HG03064 (cell line): ENCODE measurements at regions not wholly inside any gene's neighbourhood (a gene's known extent, or its start where the extent isn't known, plus 50 kb on each side); places are given as distances from the start of the nearest gene placed in this dataset.

ENCODE experiments used
- ATAC-seq: cut with Tn5 transposase; IDR thresholded peaks from one replicate; pipeline ENCODE4 v1.9.1; 2021; ENCODE audit warnings: low read depth; ENCODE audit not compliant: unreplicated experiment

- no peak for ATAC-seq
These were observed 175.8 kb downstream of the IRS1 start for GRCh38 chr2:226623587-226624368.

- ATAC-seq = no peak
These were observed 177.1 kb downstream of the IRS1 start for GRCh38 chr2:226622484-226622883.

DNA sequence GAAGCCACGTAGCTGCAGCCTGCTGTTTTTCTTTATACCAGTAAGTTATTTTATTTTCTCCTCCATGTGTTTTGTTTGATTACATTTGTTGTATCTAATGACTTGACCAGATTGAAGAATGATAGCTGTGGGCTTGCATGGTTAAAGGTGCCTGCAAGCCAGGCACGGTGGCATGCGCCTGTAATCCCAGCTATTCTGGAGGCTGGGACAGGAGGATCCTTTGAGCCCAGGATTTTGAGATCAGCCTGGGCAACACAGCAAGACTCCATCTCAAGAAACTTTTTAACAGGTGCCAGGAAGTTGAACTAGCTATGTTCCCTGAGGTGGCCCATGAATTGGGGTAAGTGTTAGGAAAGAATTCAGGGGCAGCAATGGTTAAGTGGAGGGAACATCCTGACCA is 179.4 kb downstream of the IRS1 start:
- ATAC-seq = no peak

DNA sequence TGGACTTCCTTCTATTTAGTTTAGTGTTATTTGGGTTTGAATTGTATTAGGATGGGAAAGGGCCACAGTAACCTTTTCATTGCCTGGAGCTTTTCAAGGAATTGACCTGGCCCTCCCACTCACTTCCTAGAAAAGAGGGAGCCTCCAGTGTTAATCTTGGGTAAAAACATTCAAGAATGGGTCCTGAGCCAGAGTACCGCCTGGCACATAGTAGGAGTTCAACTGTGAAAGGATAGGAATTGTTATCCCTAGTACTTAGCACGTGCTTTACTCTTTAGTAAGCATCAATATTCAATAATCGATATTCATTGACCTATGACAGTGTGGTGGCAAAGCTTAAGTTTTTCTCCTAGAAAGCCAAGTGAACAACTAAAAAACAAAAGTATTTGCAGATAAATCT is 179.9 kb downstream of the IRS1 start:
- ATAC-seq = no peak

DNA sequence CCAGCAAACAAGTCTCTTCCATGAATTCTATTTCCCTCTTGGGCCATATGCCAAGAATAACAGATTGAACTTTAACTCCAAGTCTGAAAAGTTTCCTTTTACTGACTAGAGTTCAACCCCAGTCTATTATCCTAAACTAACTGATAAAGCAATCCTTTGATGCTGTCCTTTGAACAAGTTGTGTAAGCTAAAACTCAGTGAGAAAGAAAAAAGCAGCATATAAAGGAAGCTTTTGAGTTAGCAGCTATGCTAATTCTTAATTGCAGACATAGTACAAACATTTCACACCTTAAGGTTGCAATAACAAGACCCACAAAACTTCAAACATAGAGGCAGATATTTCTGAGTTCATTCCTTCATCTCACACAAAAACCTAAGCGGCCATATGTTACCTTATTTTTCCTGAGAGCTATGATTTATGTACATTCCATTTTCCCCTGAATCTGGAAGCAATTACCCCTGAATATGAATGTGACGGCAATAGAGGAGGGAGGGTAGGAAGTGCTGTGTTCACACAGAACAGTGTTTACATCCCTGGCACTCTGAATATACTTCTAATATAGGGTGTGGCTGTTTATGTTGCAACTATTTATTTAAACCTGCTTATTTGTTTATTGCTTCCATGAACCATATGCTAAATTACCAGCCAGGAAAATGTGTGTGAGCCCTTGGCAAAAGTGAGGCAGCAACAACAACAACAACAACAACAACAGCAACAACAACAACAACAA is 180.6 kb downstream of the IRS1 start:
- no peak for ATAC-seq

DNA sequence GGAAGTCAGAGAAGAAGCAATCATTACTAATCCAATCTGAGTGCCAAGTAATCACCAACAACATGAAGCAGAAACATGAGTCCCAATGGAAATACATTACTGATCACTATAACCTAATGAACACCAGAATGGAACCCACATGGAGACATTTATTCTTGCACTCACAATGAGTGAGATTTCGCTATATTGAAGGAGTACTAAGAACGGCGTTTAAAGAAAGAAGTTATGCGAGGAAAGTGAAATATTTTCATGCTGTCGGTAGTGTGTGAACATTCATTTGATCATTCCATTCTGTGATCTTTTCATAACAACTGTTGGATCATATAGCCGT is 181.1 kb downstream of the IRS1 start:
- no peak for ATAC-seq

DNA sequence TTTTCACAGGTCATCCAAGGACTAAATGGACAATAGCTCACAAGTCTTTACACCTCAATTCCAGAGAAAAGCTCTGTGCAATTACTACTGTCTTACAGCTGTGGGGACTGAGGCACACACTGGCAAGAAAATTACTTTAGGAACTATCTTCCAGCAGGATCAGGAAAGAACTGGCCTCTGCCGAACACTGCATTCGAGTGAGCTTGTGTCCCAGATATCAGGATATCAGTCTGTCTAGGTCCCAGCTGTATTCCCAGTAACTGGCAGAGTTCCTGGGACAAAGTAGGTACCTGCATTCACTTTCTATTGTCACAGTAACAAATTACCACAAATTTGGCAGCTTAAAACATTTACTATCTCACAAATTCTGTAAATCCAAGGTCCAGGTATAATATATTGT is 183.7 kb downstream of the IRS1 start:
- ATAC-seq = no peak

DNA sequence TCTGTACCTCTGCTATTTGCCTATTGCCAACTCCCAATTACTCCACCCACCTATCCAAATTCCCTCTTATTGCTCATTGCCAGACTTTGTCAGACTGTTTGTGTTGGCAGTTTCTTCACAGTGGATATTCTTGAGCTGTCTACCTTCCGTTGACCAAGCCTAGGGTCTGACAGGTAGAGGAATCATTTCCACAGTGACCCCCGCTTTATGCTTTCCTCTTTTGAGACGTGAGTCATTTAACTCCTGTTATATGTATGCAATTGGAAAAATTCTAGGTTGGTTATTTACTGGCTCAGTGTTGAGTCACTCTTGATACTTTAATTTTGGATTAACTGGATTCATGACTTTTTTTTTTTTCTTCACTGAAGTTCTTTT is 187.7 kb downstream of the IRS1 start:
- no peak for ATAC-seq

GRCh38 chr2:226611196-226611943 is 188.2 kb downstream of the IRS1 start:
- no peak for ATAC-seq

DNA sequence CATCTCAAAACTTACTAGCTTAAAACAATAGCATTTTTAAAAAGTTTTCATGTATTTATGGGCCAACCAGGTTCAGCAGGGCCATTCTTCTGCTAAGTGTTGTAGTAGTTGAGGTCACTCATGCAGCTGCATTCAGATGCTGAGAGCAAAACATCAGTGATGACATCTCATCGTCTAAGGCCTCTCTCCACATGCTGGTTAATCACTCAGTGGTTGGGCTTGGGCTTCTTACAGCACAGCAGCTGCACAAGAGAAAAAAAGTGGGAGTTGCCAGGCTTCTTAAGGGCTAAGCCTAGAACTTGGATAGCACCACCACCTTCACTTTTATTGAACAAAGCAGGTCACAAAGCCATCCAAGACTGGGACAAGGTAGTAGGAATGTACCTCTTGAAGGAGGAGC is 190.3 kb downstream of the IRS1 start:
- no peak for ATAC-seq

DNA sequence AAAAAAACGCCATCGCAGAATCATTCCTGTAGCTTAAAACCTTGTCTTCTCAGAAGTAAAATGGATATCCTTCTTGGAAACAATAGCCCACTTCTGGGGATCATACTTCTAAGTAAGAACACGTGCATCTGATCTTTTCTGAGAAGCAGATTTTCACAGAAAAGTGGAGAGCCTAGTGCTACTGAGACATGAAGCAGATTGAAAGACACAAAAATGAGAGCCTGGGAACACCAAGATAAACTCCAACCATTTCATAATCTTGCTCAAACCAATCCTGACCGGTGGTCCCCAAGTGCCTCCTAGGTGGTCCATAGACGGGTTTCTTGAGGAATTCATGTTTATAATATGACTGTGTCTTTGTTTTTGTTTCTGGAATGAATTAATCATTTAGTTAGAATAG is 191.2 kb downstream of the IRS1 start:
- ATAC-seq = no peak

DNA sequence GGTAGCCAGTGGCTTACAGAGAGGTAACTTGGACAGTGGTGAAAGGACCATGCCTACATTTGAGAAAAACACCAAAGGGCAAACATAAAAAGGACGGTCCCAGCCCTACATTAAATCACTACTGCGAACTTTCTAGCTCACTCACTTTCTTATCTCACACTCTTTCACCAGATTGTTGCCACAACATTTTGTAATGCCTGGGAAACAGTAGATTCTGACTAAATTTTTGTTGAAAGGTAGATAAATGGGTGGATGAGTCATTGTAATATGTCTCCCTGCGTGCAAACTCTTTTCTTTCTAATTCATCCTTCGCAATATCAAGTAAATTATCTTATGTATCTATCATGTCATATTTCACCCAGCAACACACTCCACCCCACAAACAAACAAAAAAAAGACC is 192.2 kb downstream of the IRS1 start:
- no peak for ATAC-seq

DNA sequence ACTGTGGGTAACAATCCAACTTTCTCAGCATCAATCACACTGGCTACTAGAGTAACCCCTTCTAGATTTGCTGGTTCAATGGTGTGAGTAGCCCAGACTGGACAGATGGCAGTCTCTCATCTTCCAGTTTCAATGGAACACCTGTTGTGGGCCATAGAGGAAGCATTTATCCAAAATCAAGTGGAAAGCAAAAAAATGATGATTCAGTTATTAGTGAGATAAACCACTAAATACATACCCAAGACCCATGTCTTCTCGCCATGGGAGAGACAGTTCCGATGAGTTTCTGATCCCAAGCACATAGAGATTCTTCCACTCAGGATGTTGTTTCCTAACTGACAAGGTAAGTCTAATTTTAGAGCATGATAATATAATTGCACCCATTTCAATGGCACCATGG is 194.0 kb downstream of the IRS1 start:
- no peak for ATAC-seq

DNA sequence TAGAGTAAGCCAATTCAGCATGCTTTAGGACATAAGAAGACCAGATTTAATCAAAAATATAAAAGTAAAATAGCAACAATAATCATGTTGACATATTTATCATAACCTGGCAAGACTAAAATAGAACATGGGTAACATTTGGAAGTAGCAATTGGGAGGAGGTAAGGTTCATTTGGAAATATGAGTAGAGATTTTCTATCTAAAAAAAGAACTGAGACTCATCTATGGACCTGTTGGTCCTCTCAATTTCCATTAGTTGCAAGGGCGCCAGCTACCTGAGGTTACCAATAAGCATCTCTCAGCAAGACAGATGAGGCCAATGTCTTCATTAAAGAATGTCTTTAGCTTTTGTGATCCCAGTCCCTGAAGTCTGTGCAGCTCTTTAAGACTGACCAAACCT is 196.0 kb downstream of the IRS1 start:
- no peak for ATAC-seq

DNA sequence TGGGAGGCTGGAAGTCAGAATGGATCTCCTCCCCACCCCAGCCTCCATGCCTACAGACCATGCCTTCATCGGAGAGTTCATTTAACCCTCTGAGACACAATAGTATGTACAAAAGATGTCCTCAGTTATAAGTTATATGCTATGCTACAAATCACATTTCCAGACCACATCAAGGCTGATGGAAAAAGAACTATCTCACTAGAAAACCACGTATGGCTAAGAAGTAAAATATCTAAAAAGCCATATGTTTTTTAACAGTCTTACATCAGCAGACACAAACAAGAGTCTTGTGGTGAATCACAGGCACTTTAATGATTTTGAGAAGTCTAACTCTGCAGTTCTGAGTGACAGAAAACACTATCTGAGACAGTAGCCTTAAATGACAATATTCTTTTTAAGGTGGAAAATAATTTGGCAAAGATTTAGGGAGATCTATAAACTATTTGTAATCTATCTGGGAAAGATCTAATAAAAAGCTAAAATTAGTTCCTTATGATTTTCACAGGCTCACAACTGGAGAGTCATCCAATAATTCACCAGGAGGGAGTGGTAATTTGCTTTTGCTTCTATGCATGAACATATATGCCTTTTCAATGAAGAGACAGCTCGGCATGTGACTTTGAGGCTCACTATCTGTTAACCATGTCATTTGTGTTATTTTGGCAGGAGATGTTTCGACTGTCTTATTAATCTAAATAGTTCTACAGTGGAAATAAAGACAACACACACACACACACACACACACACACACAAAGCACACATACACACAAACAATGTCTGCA is 197.5 kb downstream of the IRS1 start:
- no peak for ATAC-seq

- ATAC-seq = no peak
These were observed 198.8 kb downstream of the IRS1 start for GRCh38 chr2:226600802-226601201.

GRCh38 chr2:226600184-226600583 is 199.4 kb downstream of the IRS1 start:
- ATAC-seq = no peak

DNA sequence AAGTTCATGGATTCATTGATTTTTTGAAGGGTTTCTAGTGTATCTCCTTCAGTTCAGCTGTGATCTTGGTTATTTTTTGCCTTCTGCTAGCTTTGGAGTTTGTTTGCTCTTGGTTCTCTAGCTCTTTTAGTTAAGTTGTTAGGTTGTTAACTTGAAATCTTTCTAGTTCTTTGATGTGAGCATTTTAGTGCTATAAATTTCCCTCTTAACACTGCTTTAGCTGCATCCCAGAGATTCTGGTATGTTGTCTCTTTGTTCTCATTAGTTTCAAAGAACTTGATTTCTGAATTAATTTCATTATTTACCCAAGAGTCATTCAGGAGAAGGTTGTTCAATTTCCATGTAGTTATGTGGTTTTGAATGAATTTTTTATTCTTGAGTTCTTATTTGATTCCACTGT is 210.6 kb downstream of the IRS1 start:
- ATAC-seq = no peak

DNA sequence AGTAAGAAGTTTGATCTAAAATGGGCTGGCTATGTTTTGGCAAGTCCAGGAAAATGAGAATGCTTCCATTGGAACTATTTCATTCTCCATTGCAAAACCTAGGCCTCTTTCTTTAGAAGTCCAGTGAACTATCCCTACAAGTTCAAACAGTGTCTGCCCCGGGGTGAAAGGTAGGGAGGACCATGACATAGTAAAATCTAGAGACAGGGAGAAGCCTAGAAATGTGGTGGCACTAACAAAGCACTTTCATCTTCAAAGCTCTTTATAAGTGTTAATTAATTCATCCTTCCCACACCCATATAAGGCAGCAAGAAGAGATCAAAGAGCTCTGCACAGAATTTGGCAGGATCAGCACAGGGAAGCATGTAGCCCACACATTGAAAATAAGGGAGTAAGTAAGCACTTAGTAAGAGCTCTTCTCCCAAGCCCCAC is 214.5 kb downstream of the IRS1 start:
- ATAC-seq = no peak

DNA sequence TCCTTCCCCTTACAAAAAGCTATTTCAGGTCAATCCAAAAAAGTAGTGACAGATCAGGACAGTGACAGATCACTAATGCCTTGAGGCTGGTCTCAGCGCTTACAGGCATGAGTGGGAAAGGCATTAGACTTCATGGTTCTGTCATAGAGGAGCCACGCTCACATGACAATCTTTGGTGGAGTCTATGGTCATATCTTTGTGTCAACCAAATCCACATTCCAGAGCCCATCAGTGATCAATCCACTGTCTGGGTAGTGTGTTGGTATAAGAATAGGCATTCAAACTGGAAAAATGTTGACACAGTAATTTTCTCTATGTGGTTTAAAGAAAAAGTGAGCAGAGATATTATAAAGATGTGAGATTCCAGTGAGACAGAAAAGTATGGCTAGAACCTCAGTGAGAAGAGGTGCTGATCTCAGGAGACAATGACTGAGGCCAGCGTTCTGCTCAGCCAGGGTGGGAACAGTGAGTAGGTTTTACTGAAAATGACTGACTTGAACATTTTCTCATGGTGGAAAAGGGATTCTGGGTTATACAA is 215.0 kb downstream of the IRS1 start:
- no peak for ATAC-seq

- ATAC-seq = no peak
These were observed 215.9 kb downstream of the IRS1 start for GRCh38 chr2:226583715-226584114.
